ENCODE measurements at regions not wholly inside any gene's neighbourhood (a gene's known extent, or its start where the extent isn't known, plus 50 kb on each side); places are given as distances from the start of the nearest gene placed in this dataset.
"Not testable (repeated sequence)": the region's sequence is repeated elsewhere in the genome, so short reads cannot be mapped to it uniquely, and the experiment has no call there.

GRCh38 chr10:117441361-117441760, 66.1 kb upstream of the PDZD8 start:
- 47 to 100% methylated on average over 2 to 6 of the region's 6 CpGs for WGBS, 2 donors (ENCODE audit: low coverage in 1 of 2)
- TF ChIP-seq EP300 (IDR thresholded peaks at IDR 0.05; ENCODE audit: low read depth) (no peak), POLR2AphosphoS5 (IDR thresholded peaks at IDR 0.05) (no peak), POLR2A (IDR thresholded peaks at IDR 0.05) (no peak)
- TF ChIP-seq, protein P1, sequence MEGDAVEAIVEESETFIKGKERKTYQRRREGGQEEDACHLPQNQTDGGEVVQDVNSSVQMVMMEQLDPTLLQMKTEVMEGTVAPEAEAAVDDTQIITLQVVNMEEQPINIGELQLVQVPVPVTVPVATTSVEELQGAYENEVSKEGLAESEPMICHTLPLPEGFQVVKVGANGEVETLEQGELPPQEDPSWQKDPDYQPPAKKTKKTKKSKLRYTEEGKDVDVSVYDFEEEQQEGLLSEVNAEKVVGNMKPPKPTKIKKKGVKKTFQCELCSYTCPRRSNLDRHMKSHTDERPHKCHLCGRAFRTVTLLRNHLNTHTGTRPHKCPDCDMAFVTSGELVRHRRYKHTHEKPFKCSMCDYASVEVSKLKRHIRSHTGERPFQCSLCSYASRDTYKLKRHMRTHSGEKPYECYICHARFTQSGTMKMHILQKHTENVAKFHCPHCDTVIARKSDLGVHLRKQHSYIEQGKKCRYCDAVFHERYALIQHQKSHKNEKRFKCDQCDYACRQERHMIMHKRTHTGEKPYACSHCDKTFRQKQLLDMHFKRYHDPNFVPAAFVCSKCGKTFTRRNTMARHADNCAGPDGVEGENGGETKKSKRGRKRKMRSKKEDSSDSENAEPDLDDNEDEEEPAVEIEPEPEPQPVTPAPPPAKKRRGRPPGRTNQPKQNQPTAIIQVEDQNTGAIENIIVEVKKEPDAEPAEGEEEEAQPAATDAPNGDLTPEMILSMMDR (IDR thresholded peaks at IDR 0.05): no peak
- intact Hi-C loops (cut with DNase I; ENCODE audit: low total_unique reads): no loop called here
- Histone ChIP-seq H3K9me3 (no peaks in the 10 kb centered on the region), H3K27me3 (no peaks in the 10 kb centered on the region), H3K4me3 (no peak overlapping the region), H3K4me1 (peaks cover 0 to 5% (median 0%) of the 10 kb centered on the region in 4 donors), H3K36me3 (no peaks in the 10 kb centered on the region), H3K27ac (no peak overlapping the region)
- in situ Hi-C loops (cut with MboI; ENCODE audit: low pct_ligation_motif_present in 1 of 4, low pct_unique_long_range_greater_than_20kb in 1 of 4, low sequenced_read_pairs in 3 of 4): loop anchor here in 2 of 4 donors (25.0 kb wide), 1 partner anchor 229 kb away; no protein-coding TSS in a partner anchor
- no peak for DNase-seq

- H3K27me3 ChIP-seq: no peaks in the 10 kb centered on the region
- H3K9me3 ChIP-seq: no peaks in the 10 kb centered on the region
- intact Hi-C loops (cut with DNase I; ENCODE audit: low total_unique reads) (no loop called here), in situ Hi-C loops (cut with MboI; ENCODE audit: low pct_ligation_motif_present in 1 of 4, low pct_unique_long_range_greater_than_20kb in 1 of 4, low sequenced_read_pairs in 3 of 4) (loop anchor here in 2 of 4 donors (25.0 kb wide), 1 partner anchor 227 kb away; no protein-coding TSS in a partner anchor)
- TF ChIP-seq, protein P1 (IDR thresholded peaks at IDR 0.05): no peak
- TF ChIP-seq EP300 (IDR thresholded peaks at IDR 0.05; ENCODE audit: low read depth): no peak
- no peak for TF ChIP-seq POLR2A (IDR thresholded peaks at IDR 0.05)
- peak in 2 of 3 donors; percentile 18 to 57 for TF ChIP-seq POLR2AphosphoS5 (IDR thresholded peaks at IDR 0.05)
- peak; percentile 27 for DNase-seq
- no peak overlapping the region for H3K4me3 ChIP-seq
- no peaks in the 10 kb centered on the region for H3K36me3 ChIP-seq
- no peak overlapping the region for H3K27ac ChIP-seq
- 33 to 36% methylated on average over 2 to 4 of the region's 4 CpGs for WGBS, 2 donors (ENCODE audit: low coverage in 1 of 2)
- H3K4me1 ChIP-seq: peaks cover 0 to 5% (median 0%) of the 10 kb centered on the region in 4 donors
Measured at GRCh38 chr10:117439243-117439912, 64.1 kb upstream of the PDZD8 start.

DNA sequence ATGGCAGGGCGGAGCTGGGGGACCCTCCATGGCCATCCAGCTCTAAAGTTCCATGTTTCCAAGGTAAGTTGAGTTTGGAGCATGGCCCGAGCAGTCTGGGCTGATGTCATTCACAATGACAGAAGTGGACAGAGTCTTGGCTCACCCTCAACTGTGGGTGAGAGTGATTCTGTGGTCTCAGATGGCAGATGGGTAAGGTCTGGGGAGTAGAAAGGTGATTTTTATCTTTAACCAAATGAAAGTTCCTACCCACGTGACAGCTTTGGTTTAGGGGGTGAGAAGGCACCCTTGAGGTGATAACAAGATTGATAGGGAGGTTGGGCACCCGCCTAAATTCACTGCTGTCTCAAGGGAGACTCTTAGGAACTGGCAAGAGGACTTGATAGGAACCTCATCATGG, 57.6 kb upstream of the PDZD8 start:
- H3K9me3 ChIP-seq: no peaks in the 10 kb centered on the region
- H3K27ac ChIP-seq: no peak overlapping the region
- TF ChIP-seq, protein P1 (IDR thresholded peaks at IDR 0.05): no peak
- TF ChIP-seq EP300 (IDR thresholded peaks at IDR 0.05; ENCODE audit: low read depth) (no peak), POLR2A (IDR thresholded peaks at IDR 0.05) (no peak), POLR2AphosphoS5 (IDR thresholded peaks at IDR 0.05) (no peak)
- in situ Hi-C loops (cut with MboI; ENCODE audit: low pct_ligation_motif_present in 1 of 4, low pct_unique_long_range_greater_than_20kb in 1 of 4, low sequenced_read_pairs in 3 of 4) (loop anchor here in 2 of 4 donors (25.0 kb wide), 1 partner anchor 221 kb away; no protein-coding TSS in a partner anchor), intact Hi-C loops (cut with DNase I; ENCODE audit: low total_unique reads) (no loop called here)
- H3K4me1 ChIP-seq: no peaks in the 10 kb centered on the region
- H3K4me3 ChIP-seq: no peak overlapping the region
- WGBS, 2 donors (ENCODE audit: low coverage in 1 of 2): 29 to 72% methylated on average over 1 to 4 of the region's 4 CpGs
- DNase-seq: no peak
- no peaks in the 10 kb centered on the region for H3K36me3 ChIP-seq
- no peaks in the 10 kb centered on the region for H3K27me3 ChIP-seq

- 67 to 69% methylated on average over 1 to 4 of the region's 4 CpGs for WGBS, 2 donors (ENCODE audit: low coverage in 1 of 2)
- intact Hi-C loops (cut with DNase I; ENCODE audit: low total_unique reads): no loop called here
Measured at GRCh38 chr10:117431160-117431559, 55.9 kb upstream of the PDZD8 start.

DNA sequence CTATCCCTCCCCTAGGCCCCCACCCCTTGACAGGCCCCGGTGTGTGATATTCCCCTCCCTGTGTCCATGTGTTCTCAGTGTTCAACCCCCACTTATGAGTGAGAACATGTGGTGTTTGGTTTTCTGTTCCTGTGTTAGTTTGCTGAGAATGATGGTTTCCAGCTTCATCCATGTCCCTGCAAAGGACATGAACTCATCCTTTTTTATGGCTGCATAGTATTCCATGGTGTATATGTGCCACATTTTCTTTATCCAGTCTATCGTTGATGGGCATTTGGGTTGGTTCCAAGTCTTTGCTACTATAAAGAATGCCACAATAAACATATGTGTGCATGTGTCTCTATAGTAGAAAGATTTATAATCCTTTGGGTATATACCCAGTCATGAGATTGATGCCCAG, 55.3 kb upstream of the PDZD8 start:
- H3K36me3 ChIP-seq; H3K4me1 ChIP-seq; H3K27me3 ChIP-seq; H3K27ac ChIP-seq; H3K4me3 ChIP-seq; DNase-seq; H3K9me3 ChIP-seq; intact Hi-C loops (cut with DNase I; ENCODE audit: low total_unique reads): not testable (repeated sequence)
- in situ Hi-C loops (cut with MboI; ENCODE audit: low pct_ligation_motif_present in 1 of 4, low pct_unique_long_range_greater_than_20kb in 1 of 4, low sequenced_read_pairs in 3 of 4): loop anchor here in 2 of 4 donors (25.0 kb wide), 1 partner anchor 218 kb away; no protein-coding TSS in a partner anchor
- WGBS, 2 donors (ENCODE audit: low coverage in 1 of 2): 86% methylated on average over 1 to 2 of the region's 2 CpGs

More at GRCh38 chr10:117431160-117431559, 55.9 kb upstream of the PDZD8 start:
- no peak overlapping the region for H3K27ac ChIP-seq
- TF ChIP-seq POLR2AphosphoS5 (IDR thresholded peaks at IDR 0.05): no peak
- no peak for TF ChIP-seq POLR2A (IDR thresholded peaks at IDR 0.05)
- TF ChIP-seq EP300 (IDR thresholded peaks at IDR 0.05; ENCODE audit: low read depth): no peak
- TF ChIP-seq, protein P1 (IDR thresholded peaks at IDR 0.05): no peak
- in situ Hi-C loops (cut with MboI; ENCODE audit: low pct_ligation_motif_present in 1 of 4, low pct_unique_long_range_greater_than_20kb in 1 of 4, low sequenced_read_pairs in 3 of 4): loop anchor here in 2 of 4 donors (25.0 kb wide), 1 partner anchor 219 kb away; no protein-coding TSS in a partner anchor
- H3K4me1 ChIP-seq: no peaks in the 10 kb centered on the region
- H3K27me3 ChIP-seq: no peaks in the 10 kb centered on the region
- DNase-seq: no peak
- H3K36me3 ChIP-seq: no peaks in the 10 kb centered on the region
- no peak overlapping the region for H3K4me3 ChIP-seq
- H3K9me3 ChIP-seq: no peaks in the 10 kb centered on the region
